ENCODE measurements at regions not wholly inside any gene's neighbourhood (a gene's known extent, or its start where the extent isn't known, plus 50 kb on each side); places are given as distances from the start of the nearest gene placed in this dataset.

DNA sequence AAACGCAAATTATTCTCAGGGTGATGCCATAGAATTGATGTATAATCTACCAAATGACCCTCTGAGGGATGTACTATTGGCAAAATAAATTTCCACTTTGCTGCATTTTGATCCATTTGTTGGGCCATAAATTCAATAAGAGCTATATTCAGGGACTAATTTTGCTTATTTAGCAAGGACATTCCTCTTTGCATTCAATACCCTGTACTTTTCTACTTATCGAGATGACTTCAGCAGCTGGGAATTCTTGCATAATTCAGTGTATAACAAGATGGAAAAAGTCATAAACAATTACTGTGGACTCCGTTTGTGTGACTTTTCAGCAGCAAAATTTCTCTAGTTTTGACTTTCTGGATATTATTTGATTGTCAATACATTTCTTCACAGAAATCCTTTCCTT lies 744.7 kb upstream of the CCDC179 start:
- no peak for TF ChIP-seq CTCF (IDR thresholded peaks at IDR 0.05; ENCODE audit: low read depth, low read length)
- TF ChIP-seq EZH2phosphoT487 (IDR thresholded peaks at IDR 0.05; ENCODE audit: low read depth) = no peak
- H3K27me3 ChIP-seq (ENCODE audit: low read depth, low read length) = no peaks in the 10 kb centered on the region
- no peaks in the 10 kb centered on the region for H3K4me1 ChIP-seq (ENCODE audit: low read length)
- H4K20me1 ChIP-seq (ENCODE audit: insufficient read depth, low read length) = no peaks in the 10 kb centered on the region
- no peak overlapping the region for H3K4me2 ChIP-seq (ENCODE audit: low read length)
- H3K4me3 ChIP-seq (ENCODE audit: low read length) = no peak overlapping the region
- H3K9me3 ChIP-seq (ENCODE audit: insufficient read depth, low read length) = no peaks in the 10 kb centered on the region
- no peak overlapping the region for H3K27ac ChIP-seq (ENCODE audit: low read length)
- no peak overlapping the region for H2AFZ ChIP-seq (ENCODE audit: low read depth, low read length)
- H3K79me2 ChIP-seq (ENCODE audit: low read length) = no peaks in the 10 kb centered on the region
- no peak overlapping the region for H3K9ac ChIP-seq (ENCODE audit: low read length)
- H3K36me3 ChIP-seq (replicated peaks; ENCODE audit: low read depth, low read length) = no peaks in the 10 kb centered on the region

DNA sequence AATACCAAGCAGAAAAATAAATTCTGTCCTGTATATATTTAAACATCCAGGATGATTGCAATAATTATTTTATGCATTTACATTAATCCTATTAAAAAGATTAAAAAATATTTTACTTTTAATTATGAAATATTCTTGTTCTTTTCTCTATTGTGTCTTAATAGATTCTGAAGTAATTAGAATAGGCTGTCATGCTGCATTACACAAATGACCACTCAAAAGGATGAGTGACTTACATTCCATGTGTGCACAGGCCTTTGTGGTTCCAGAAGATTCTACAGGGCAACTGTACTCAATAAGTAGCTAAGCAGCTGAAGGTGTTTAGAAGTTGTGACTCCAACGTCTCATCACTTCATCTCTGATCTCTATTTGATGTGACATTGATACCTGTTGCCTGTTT lies 745.9 kb upstream of the CCDC179 start:
- Histone ChIP-seq H3K4me1 (ENCODE audit: low read length) (no peaks in the 10 kb centered on the region), H4K20me1 (ENCODE audit: insufficient read depth, low read length) (no peaks in the 10 kb centered on the region), H3K79me2 (ENCODE audit: low read length) (no peaks in the 10 kb centered on the region), H3K4me2 (ENCODE audit: low read length) (no peak overlapping the region), H3K27me3 (ENCODE audit: low read depth, low read length) (no peaks in the 10 kb centered on the region), H3K27ac (ENCODE audit: low read length) (no peak overlapping the region), H2AFZ (ENCODE audit: low read depth, low read length) (no peak overlapping the region), H3K4me3 (ENCODE audit: low read length) (no peak overlapping the region), H3K36me3 (replicated peaks; ENCODE audit: low read depth, low read length) (no peaks in the 10 kb centered on the region), H3K9ac (ENCODE audit: low read length) (no peak overlapping the region), H3K9me3 (ENCODE audit: insufficient read depth, low read length) (no peaks in the 10 kb centered on the region)
- no peak for TF ChIP-seq EZH2phosphoT487 (IDR thresholded peaks at IDR 0.05; ENCODE audit: low read depth)
- no peak for TF ChIP-seq CTCF (IDR thresholded peaks at IDR 0.05; ENCODE audit: low read depth, low read length)

- Histone ChIP-seq H3K4me1 (ENCODE audit: low read length) (no peaks in the 10 kb centered on the region), H3K4me3 (ENCODE audit: low read length) (no peak overlapping the region), H3K4me2 (ENCODE audit: low read length) (no peak overlapping the region), H4K20me1 (ENCODE audit: insufficient read depth, low read length) (no peaks in the 10 kb centered on the region), H2AFZ (ENCODE audit: low read depth, low read length) (no peak overlapping the region), H3K27ac (ENCODE audit: low read length) (no peak overlapping the region), H3K27me3 (ENCODE audit: low read depth, low read length) (no peaks in the 10 kb centered on the region), H3K79me2 (ENCODE audit: low read length) (no peaks in the 10 kb centered on the region), H3K9me3 (ENCODE audit: insufficient read depth, low read length) (no peaks in the 10 kb centered on the region), H3K9ac (ENCODE audit: low read length) (no peak overlapping the region), H3K36me3 (replicated peaks; ENCODE audit: low read depth, low read length) (no peaks in the 10 kb centered on the region)
- no peak for TF ChIP-seq CTCF (IDR thresholded peaks at IDR 0.05; ENCODE audit: low read depth, low read length)
- TF ChIP-seq EZH2phosphoT487 (IDR thresholded peaks at IDR 0.05; ENCODE audit: low read depth) = no peak
Observed at GRCh38 chr11:23611726-23612125, 751.5 kb upstream of the CCDC179 start.

DNA sequence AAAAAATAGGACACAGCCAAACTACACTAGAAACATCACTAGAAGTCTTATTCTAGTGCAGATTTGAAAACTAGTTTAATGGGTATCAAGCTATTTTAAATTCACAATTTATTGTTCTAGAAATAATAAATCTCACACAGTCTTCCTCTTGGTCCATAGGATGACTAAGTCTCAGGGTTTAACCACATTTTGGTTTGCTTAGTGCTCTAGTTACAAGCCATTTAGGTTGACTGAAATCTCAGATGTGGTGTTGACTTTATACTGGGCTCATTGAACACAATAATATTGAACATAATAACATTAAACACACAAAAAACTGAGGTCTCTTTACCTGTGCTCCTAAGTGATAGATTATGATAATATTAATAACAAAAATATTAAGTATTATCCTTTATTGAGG lies 760.3 kb upstream of the CCDC179 start:
- Histone ChIP-seq H3K27me3 (ENCODE audit: low read depth, low read length) (no peaks in the 10 kb centered on the region), H4K20me1 (ENCODE audit: insufficient read depth, low read length) (no peaks in the 10 kb centered on the region), H3K9ac (ENCODE audit: low read length) (no peak overlapping the region), H3K4me2 (ENCODE audit: low read length) (no peak overlapping the region), H3K9me3 (ENCODE audit: insufficient read depth, low read length) (no peaks in the 10 kb centered on the region), H3K4me3 (ENCODE audit: low read length) (no peak overlapping the region), H3K79me2 (ENCODE audit: low read length) (no peaks in the 10 kb centered on the region), H3K4me1 (ENCODE audit: low read length) (no peaks in the 10 kb centered on the region), H2AFZ (ENCODE audit: low read depth, low read length) (no peak overlapping the region), H3K27ac (ENCODE audit: low read length) (no peak overlapping the region), H3K36me3 (replicated peaks; ENCODE audit: low read depth, low read length) (no peaks in the 10 kb centered on the region)
- TF ChIP-seq CTCF (IDR thresholded peaks at IDR 0.05; ENCODE audit: low read depth, low read length) = no peak
- no peak for TF ChIP-seq EZH2phosphoT487 (IDR thresholded peaks at IDR 0.05; ENCODE audit: low read depth)
